ENCODE measurements at regions not wholly inside any gene's neighbourhood (a gene's known extent, or its start where the extent isn't known, plus 50 kb on each side); places are given as distances from the start of the nearest gene placed in this dataset.

- no peak for TF ChIP-seq TAF15 (IDR thresholded peaks at IDR 0.05; ENCODE audit: low read depth, low read length)
- no peak for TF ChIP-seq CCAR2 (IDR thresholded peaks at IDR 0.05; ENCODE audit: low read depth, low read length)
- TF ChIP-seq DMBX1 (CRISPR knock-in tag; IDR thresholded peaks at IDR 0.05; ENCODE audit: borderline replicate concordance) = no peak
- TF ChIP-seq MBD1 (CRISPR knock-in tag; IDR thresholded peaks at IDR 0.05) = no peak
- no peak for TF ChIP-seq SP1 (CRISPR knock-in tag; IDR thresholded peaks at IDR 0.05)
- no peak for TF ChIP-seq ZNF589 (CRISPR knock-in tag; IDR thresholded peaks at IDR 0.05; ENCODE audit: low read depth)
- TF ChIP-seq NFATC3 (IDR thresholded peaks at IDR 0.05) = no peak
- no peak for TF ChIP-seq ILF3 (IDR thresholded peaks at IDR 0.05; ENCODE audit: borderline replicate concordance)
These were observed 122.8 kb upstream of the ARGLU1 start (continued) for GRCh38 chr13:106690779-106691178.

DNA sequence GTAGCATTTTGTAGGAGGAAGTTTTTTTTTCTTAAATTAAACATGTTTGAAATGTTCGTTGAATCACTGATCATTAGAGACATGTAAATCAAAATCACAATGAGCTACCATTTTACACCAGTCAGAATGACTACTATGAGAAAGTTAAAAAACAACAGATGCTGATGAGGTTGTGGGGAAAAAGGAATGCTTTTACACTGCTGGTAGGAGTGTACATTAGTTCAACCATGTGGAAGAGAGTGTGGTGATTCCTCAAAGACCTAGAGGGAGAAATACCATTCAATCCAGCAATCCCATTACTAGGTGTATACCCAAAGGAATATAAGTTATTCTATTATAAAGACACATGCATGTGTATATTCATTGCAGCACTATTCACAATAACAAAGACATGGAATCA is 122.0 kb upstream of the ARGLU1 start:
- Histone ChIP-seq H3K27me3 (ENCODE audit: control insufficient read depth in 2 of 2, insufficient read depth in 2 of 2, low read length in 2 of 2) (no peaks in the 10 kb centered on the region), H3K79me2 (ENCODE audit: control insufficient read depth, insufficient read depth, low read length) (no peaks in the 10 kb centered on the region), H3K27ac (ENCODE audit: extremely low read depth, low read depth, low read length) (no peak overlapping the region), H3K4me1 (replicated peaks in 1 of 2; ENCODE audit: control insufficient read depth in 2 of 2, insufficient read depth in 2 of 2, low read length in 2 of 2) (no peaks in the 10 kb centered on the region), H3K9me1 (ENCODE audit: control insufficient read depth, insufficient read depth, low read length) (no peaks in the 10 kb centered on the region), H3K4me3 (no peak overlapping the region), H3K4me2 (ENCODE audit: insufficient read depth, low read length) (no peak overlapping the region), H3K9ac (ENCODE audit: insufficient read depth in 1 of 2, low read depth in 2 of 2, low read length in 2 of 2) (no peak overlapping the region), H3K9me3 (replicated peaks; ENCODE audit: control insufficient read depth, insufficient read depth, low read depth, low read length) (no peaks in the 10 kb centered on the region), H3K36me3 (ENCODE audit: control insufficient read depth, insufficient read depth, low read length) (no peaks in the 10 kb centered on the region), H4K20me1 (replicated peaks; ENCODE audit: control insufficient read depth, insufficient read depth, low read length) (no peaks in the 10 kb centered on the region), H2AFZ (ENCODE audit: low read depth, low read length) (no peak overlapping the region)
- DNase-seq (ENCODE audit: extremely low read depth in 1 of 4, low spot score in 3 of 4) = no peak
- ChIA-PET POLR2A (interaction anchor here (0.8 kb wide), 1 partner anchor 94 kb away, joined by 5 read pairs; no protein-coding TSS in a partner anchor), CTCF (ENCODE audit: low intra/inter-chr PET ratio) (no interaction called here)
- TF ChIP-seq SAFB2 (IDR thresholded peaks at IDR 0.05; ENCODE audit: borderline replicate concordance, low read depth, low read length, severe bottlenecking) = no peak
- TF ChIP-seq ZBTB9 (CRISPR knock-in tag; IDR thresholded peaks at IDR 0.05) = no peak
- TF ChIP-seq JUN (IDR thresholded peaks at IDR 0.05; ENCODE audit: borderline replicate concordance, low read depth, low read length) = no peak
- no peak for TF ChIP-seq JUN (CRISPR knock-in tag; IDR thresholded peaks at IDR 0.05; ENCODE audit: borderline replicate concordance)
- TF ChIP-seq GTF2B (IDR thresholded peaks at IDR 0.05; ENCODE audit: extremely low read depth, insufficient read length) = no peak
- no peak for TF ChIP-seq THRAP3 (IDR thresholded peaks at IDR 0.05; ENCODE audit: borderline replicate concordance)
- no peak for TF ChIP-seq ZNF707 (CRISPR knock-in tag; conservative IDR thresholded peaks at IDR 0.05)
- TF ChIP-seq SMAD2 (IDR thresholded peaks at IDR 0.05; ENCODE audit: low read depth, low read length) = no peak
- no peak for TF ChIP-seq NFRKB (IDR thresholded peaks at IDR 0.05; ENCODE audit: low read depth)
- no TSS peak for BruUV-seq (replicated peaks)
- WGBS (ENCODE audit: insufficient coverage, low coverage, missing lambda C conversion rate) = 0% methylated on average over 1 of the region's 1 CpG
- intact Hi-C loops (cut with micrococcal nuclease) (no loop called here), in situ Hi-C loops (cut with MboI) (no loop called here)
- no peak for ATAC-seq
- FAIRE-seq = no peak

Measured in K562 (cell line).